HCT116 (cell line): ENCODE measurements at regions not wholly inside any gene's neighbourhood (a gene's known extent, or its start where the extent isn't known, plus 50 kb on each side); places are given as distances from the start of the nearest gene placed in this dataset.

ENCODE experiments used
- ATAC-seq: fragments of 200-7000 bp; cut with Tn5 transposase; 2 replicates; pipeline ENCODE4 v1.9.1; 2020; ENCODE audit warnings: mild to moderate bottlenecking, moderate library complexity
- BruUV-seq: library from RNA; stranded (reverse); fragments of 400-500 nt; replicated peaks from 2 replicates; lab custom pipeline; 2021; lab: Mats Ljungman, UMichigan
- CTCF ChIA-PET: fragments of 300-600 bp; sonication (Branson Sonifier 250); formaldehyde crosslinking; loops from one replicate; lab custom pipeline; 2021; ENCODE audit warnings: antibody characterized with exemption; lab: Charles Lee
- POLR2A ChIA-PET: fragments of 300-600, 350-600 bp; sonication (Branson Sonifier 250); formaldehyde crosslinking; loops from one replicate; lab custom pipeline; 2021; ENCODE audit warnings: antibody characterized with exemption; lab: Charles Lee
- RAD21 ChIA-PET, 2 experiments: fragments of 300-600 bp; sonication (Branson Sonifier 250); formaldehyde crosslinking; loops; one replicate each; lab custom pipeline; 2023; ENCODE audit warnings: low total read pairs in 2 of 2; ENCODE audit not compliant: uncharacterized antibody in 2 of 2, unreplicated experiment in 2 of 2, low non-redundant PET in 1 of 2; lab: Charles Lee
- DNase-seq: peaks from one replicate; pipeline ENCODE4 v3.0.0-alpha.2; 2010; ENCODE audit warnings: low read depth, low spot score
- H2AFZ ChIP-seq: fragments of 200-600 bp; shearing (Covaris generic), sonication (generic); 2 replicates; pipeline ENCODE4 v1.6.1; 2017; ENCODE audit warnings: low read depth, mixed run types, mixed read lengths, antibody characterized with exemption, low read length; ENCODE audit not compliant: poor library complexity, severe bottlenecking
- H3K27ac ChIP-seq: 2 replicates; pipeline ENCODE4 v1.5.1; 2012; ENCODE audit warnings: low read depth, low read length
- H3K27me3 ChIP-seq: fragments of 200-600 bp; sonication (generic); 2 replicates; pipeline ENCODE4 v1.6.1; 2016; ENCODE audit warnings: mixed run types, low read length, mixed read lengths; ENCODE audit not compliant: insufficient read depth
- H3K36me3 ChIP-seq, 2 experiments: fragments of 200-500 bp in 1 of 2; fragments of 200-600 bp in 1 of 2; sonication (Bioruptor generic) in 1 of 2; sonication (generic) in 1 of 2; 2 replicates each; pipeline versions ENCODE4 v1.5.1 to v1.6.1; 2014 to 2016; ENCODE audit warnings: low read length in 2 of 2, inconsistent platforms in 1 of 2, mixed read lengths in 1 of 2, mixed run types in 1 of 2; ENCODE audit not compliant: insufficient read depth in 2 of 2, control insufficient read depth in 1 of 2
- H3K4me1 ChIP-seq, 2 experiments: fragments of 200-600 bp in 1 of 2; sonication (generic) in 1 of 2; 2 replicates each; pipeline versions ENCODE4 v1.5.1 to v1.6.1; 2012 to 2017; ENCODE audit warnings: low read length in 2 of 2, inconsistent platforms in 1 of 2, mild to moderate bottlenecking in 1 of 2, mixed read lengths in 1 of 2, mixed run types in 1 of 2, moderate library complexity in 1 of 2; ENCODE audit not compliant: insufficient read depth in 2 of 2, control insufficient read depth in 1 of 2
- H3K4me2 ChIP-seq: fragments of 200-600 bp; sonication (generic); 2 replicates; pipeline ENCODE4 v1.6.1; 2017; ENCODE audit warnings: mixed run types, low read length, mixed read lengths
- H3K4me3 ChIP-seq, 2 experiments: fragments of 200-600 bp in 1 of 2; sonication (generic) in 1 of 2; replicated peaks in 1 of 2; 2 replicates each; pipeline ENCODE4 v1.5.1; 2011 to 2016; ENCODE audit warnings: low read length in 2 of 2, control low read depth in 1 of 2, low read depth in 1 of 2, mild to moderate bottlenecking in 1 of 2, mixed read lengths in 1 of 2, mixed run types in 1 of 2
- H3K79me2 ChIP-seq: fragments of 200-600 bp; sonication (generic); 2 replicates; pipeline ENCODE4 v1.6.1; 2017; ENCODE audit warnings: mild to moderate bottlenecking, mixed run types, low read length, moderate library complexity, mixed read lengths; ENCODE audit not compliant: insufficient read depth
- H3K9ac ChIP-seq: fragments of 200-600 bp; sonication (generic); 2 replicates; pipeline ENCODE4 v1.6.1; 2016; ENCODE audit warnings: low read length, mixed read lengths
- H3K9me2 ChIP-seq: fragments of 200-600 bp; sonication (generic), shearing (Covaris generic); 2 replicates; pipeline ENCODE4 v1.6.1; 2017; ENCODE audit warnings: mixed run types, mild to moderate bottlenecking, moderate library complexity; ENCODE audit not compliant: insufficient read depth
- H3K9me3 ChIP-seq, 2 experiments: fragments of 200-500 bp in 1 of 2; fragments of 200-600 bp in 1 of 2; sonication (Bioruptor generic) in 1 of 2; sonication (generic) in 1 of 2; 2 replicates each; pipeline ENCODE4 v1.6.1; 2014 to 2017; ENCODE audit warnings: low read length in 2 of 2, mixed read lengths in 2 of 2, inconsistent platforms in 1 of 2, low read depth in 1 of 2, mild to moderate bottlenecking in 1 of 2, mixed run types in 1 of 2, moderate library complexity in 1 of 2; ENCODE audit not compliant: control insufficient read depth in 1 of 2, insufficient read depth in 1 of 2
- H4K20me1 ChIP-seq: fragments of 200-600 bp; sonication (generic), shearing (Covaris generic); 2 replicates; pipeline ENCODE4 v1.6.1; 2017; ENCODE audit warnings: mixed run types, mild to moderate bottlenecking, moderate library complexity; ENCODE audit not compliant: insufficient read depth
- CEBPB ChIP-seq: IDR thresholded peaks from 2 replicates; pipeline ENCODE4 v1.6.1; 2012; ENCODE audit warnings: low read depth
- ELF1 ChIP-seq: IDR thresholded peaks from 2 replicates; pipeline ENCODE4 v1.6.1; 2012; ENCODE audit warnings: low read depth, borderline replicate concordance
- FOSL1 ChIP-seq: IDR thresholded peaks from 2 replicates; pipeline ENCODE4 v1.6.1; 2012; ENCODE audit warnings: low read depth
- MAX ChIP-seq: IDR thresholded peaks from 2 replicates; pipeline ENCODE4 v1.6.1; 2012
- REST ChIP-seq: IDR thresholded peaks from 2 replicates; pipeline ENCODE4 v1.6.1; 2012; ENCODE audit warnings: low read depth
- SIN3A ChIP-seq: IDR thresholded peaks from 2 replicates; pipeline ENCODE4 v1.6.1; 2012; ENCODE audit warnings: low read depth
- intact Hi-C: fragments of 100-400 bp; cut with micrococcal nuclease; formaldehyde crosslinking; loops from 2 replicates; pipeline ENCODE4 v1.10.0; 2022

GRCh38 chr10:11687779-11688447, 54.3 kb upstream of the ECHDC3 start:
- no peaks in the 10 kb centered on the region for H4K20me1 ChIP-seq
- H3K4me1 ChIP-seq, result peaks cover 46 to 72% of the 10 kb centered on the region in 2 experiments
- no peaks in the 10 kb centered on the region for H3K79me2 ChIP-seq
- ChIA-PET RAD21 (no interaction called here), POLR2A (no interaction called here), CTCF (no interaction called here)
- BruUV-seq, result no TSS peak
- no peaks in the 10 kb centered on the region for H3K9me2 ChIP-seq
- DNase-seq (no peak), ATAC-seq (no peak)
- peak overlapping the region; percentile 85 for H3K4me2 ChIP-seq
- no peak overlapping the region for H3K4me3 ChIP-seq
- intact Hi-C loops, result no loop called here
- no peaks in the 10 kb centered on the region for H3K9me3 ChIP-seq
- no peaks in the 10 kb centered on the region for H3K36me3 ChIP-seq
- no peaks in the 10 kb centered on the region for H3K27me3 ChIP-seq
- H3K9ac ChIP-seq, result 0 out of 2 replicates have a peak overlapping the region, but pooled peaks have one; percentile 2
- peak overlapping the region; percentile 33; the same call in 1 of the 2 replicates for H3K27ac ChIP-seq
- TF ChIP-seq MAX (peak; percentile 8), CEBPB (no peak), SIN3A (peak; percentile 11; the same call in 1 of the 2 replicates), REST (no peak), ELF1 (no peak), FOSL1 (no peak)
- H2AFZ ChIP-seq, result no peak overlapping the region
